ENCODE measurements at regions not wholly inside any gene's neighbourhood (a gene's known extent, or its start where the extent isn't known, plus 50 kb on each side); places are given as distances from the start of the nearest gene placed in this dataset.

- TF ChIP-seq CTCF (IDR thresholded peaks at IDR 0.05; ENCODE audit: insufficient read depth, low read depth, low read length) (no peak), EZH2 (IDR thresholded peaks at IDR 0.05; ENCODE audit: insufficient read depth, low read length) (no peak)
Observed at GRCh38 chr10:3931224-3931623, 146.2 kb upstream of the KLF6 start.
